Skin epidermis (tissue), 12 donors: ENCODE measurements at regions not wholly inside any gene's neighbourhood (a gene's known extent, or its start where the extent isn't known, plus 50 kb on each side); places are given as distances from the start of the nearest gene placed in this dataset.

Source experiments
- H3K27ac ChIP-seq, 21 experiments: fragments of 200-600 bp; sonication (generic) in 11 of 21; one replicate each; pipeline ENCODE4 v1.5.0; 2020; ENCODE audit warnings: mild to moderate bottlenecking in 3 of 21, inconsistent platforms in 2 of 21, moderate library complexity in 2 of 21
- H3K4me3 ChIP-seq, 7 experiments: fragments of 200-600 bp; sonication (generic) in 2 of 7; one replicate each; pipeline ENCODE4 v1.5.0; 2020; ENCODE audit warnings: inconsistent platforms in 2 of 7, mild to moderate bottlenecking in 2 of 7, moderate library complexity in 1 of 7

DNA sequence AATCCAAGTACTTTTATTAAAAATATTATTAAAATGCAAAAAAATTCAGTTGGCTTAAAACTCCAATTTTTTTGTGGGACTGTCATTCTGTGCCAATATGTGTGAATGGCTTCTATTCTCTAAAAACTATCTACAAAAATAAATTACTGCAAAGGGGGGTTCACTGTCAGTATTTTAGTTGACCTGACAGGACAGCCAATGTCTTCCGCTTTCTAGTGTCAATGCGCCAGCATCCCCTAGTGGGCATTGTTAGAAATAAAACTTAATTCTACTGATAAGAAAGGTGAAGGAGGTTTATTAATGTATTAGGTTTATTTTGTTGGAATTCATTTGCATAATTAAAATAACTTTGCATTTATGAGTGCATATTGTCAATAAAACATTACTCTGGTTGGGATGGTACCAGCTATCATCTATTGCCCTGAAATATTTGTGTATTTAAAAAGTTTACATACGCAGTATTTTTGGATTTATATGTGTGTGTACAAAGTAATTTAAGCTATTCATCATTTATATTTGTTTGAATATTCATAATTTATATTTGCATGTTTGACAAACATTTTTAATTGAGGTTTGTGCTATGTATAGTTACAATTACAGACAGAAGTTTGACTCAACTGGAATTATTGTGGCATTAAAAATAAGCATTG is 527.2 kb downstream of the FLRT2 start:
- no peak overlapping the region for H3K4me3 ChIP-seq
- no peak overlapping the region for H3K27ac ChIP-seq

DNA sequence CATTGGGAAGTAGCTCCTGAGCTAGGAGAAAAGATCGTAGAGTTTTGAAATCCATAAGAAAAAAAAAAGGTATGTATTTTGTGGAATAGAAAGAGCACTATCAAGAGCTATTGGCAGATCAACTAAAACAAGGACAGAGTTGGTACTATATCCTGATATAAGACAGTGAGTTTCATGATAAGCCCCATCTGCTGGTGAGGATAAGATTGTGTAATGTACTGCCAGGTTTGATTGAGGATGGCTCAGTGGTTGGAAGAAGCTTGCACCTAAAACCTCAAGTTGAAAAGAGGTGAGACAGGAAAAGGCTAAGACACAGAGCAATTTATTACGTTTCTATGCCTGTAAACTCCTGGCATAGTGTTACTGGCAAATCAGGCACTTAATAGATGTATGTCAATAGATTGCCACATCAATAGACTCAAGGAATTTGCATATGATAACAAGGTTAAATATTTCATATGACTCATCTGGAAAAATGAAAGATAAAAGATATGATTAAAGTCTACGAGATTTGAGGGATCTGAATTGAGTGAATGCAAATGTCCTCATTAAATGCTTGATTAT is 525.6 kb downstream of the FLRT2 start:
- no peak overlapping the region for H3K27ac ChIP-seq
- no peak overlapping the region for H3K4me3 ChIP-seq

DNA sequence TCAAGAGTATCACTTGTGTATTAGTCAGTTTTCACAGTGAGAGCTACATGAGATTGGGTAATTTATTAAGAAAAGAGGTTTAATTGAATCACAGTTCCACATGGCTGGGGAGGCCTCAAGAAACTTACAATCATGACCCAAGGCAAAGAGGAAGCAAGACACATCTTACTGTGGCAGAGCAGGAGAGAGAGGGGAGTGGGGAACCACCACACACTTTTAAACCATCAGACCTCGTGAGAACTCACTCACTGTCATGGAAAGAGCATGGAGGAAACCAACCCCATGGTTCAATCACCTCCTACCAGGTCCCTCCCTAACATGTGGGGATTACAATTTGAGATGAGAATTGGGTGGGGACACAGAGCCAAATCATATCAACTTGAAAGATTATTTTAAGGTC is 522.9 kb downstream of the FLRT2 start:
- no peak overlapping the region for H3K4me3 ChIP-seq
- H3K27ac ChIP-seq: no peak overlapping the region

DNA sequence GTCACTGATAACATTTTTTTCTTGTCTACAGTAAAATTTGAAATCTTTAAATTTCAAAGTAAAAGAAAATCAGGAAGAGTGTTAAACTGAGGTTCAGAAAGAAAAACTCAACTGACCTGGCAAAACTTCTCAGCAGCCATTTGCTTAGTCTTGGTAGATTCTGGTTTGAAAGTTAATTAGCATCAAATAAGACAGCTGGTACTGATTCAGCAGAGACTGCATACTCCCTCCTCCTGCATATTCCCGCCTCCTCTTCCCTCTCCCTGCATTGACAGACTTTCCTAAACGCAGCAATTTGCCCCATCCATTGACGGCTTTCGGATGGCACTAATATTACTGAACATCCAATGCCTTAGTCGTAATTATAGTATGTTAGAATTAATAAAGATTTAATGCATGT is 520.8 kb downstream of the FLRT2 start:
- Histone ChIP-seq H3K27ac (no peak overlapping the region), H3K4me3 (no peak overlapping the region)

DNA sequence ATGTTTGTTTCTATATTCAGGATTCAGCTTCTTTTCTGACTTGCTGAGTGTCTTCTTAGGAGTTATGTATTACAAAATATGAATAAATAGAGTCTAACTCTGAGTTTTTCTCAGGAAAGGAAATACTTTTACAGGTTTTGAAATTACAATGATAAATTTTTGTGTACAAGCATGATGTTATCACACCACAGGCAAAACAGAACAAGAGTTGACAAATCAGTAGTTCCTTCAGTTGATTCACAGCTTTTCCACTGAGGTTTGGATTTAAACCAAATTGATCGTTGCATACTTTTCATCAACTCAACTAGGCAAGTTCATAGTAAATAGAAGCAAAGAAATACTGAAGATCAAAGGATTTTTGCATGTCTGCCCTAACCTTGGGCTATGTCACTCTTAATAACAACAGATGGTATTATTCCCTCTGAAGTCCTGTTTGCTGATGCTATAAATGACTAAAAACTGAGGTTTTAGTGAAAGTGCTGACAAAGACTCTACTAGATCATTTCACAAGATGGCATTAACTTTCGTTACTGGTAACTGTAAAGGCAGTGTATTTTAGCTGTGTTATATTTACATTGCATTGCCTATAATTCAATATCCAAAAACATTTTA is 520.2 kb downstream of the FLRT2 start:
- Histone ChIP-seq H3K27ac (no peak overlapping the region), H3K4me3 (no peak overlapping the region)

DNA sequence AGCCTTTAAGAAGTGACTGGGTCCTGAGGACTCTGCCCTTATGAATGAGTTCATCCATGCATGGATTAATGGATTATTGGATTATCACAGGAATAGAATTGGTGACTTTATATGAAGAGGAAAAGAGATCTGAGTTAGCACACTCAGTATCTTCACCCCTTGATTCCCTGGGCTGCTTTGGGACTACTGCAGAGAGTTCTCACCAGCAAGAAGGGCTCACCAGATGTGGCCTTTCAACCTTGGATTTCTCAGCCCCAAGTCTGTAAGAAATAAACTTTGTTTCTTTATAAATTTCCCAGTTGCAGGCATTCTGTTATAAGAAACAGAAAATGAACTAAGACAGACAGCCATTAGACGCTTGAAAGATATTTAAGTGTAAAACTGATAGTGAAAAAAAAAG is 509.2 kb downstream of the FLRT2 start:
- Histone ChIP-seq H3K4me3 (no peak overlapping the region), H3K27ac (no peak overlapping the region)

DNA sequence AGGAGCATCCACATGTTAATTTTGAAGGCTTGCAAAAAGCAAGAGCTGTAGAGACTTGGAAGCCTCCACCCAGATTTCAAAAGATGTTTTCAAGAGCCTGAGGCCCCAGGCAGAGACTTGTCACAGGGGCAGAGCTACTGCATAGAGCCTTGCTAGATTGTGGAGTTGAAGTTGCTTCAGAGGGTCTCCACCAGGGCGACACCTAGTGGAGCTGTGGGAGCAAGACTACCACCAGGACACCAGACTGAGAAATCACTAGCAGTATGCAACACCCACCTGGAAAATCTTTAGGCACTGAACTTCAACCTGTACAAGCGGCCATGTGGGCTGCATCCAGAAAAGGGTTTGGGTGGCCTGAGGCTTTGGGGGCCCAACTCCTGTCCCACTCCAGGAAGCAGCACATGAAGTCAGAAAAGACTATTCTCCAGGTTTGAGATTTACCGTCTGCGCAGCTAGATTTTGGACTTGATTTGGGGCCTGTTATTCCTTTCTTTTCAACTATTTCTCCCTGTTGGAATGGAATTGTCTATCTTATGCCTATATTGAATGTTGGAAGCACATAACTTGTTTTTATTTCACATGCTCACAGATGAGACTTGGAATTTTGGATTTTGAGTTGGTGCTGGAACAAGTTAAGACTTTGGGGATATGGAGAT is 508.6 kb downstream of the FLRT2 start:
- H3K27ac ChIP-seq: no peak overlapping the region
- H3K4me3 ChIP-seq: no peak overlapping the region

DNA sequence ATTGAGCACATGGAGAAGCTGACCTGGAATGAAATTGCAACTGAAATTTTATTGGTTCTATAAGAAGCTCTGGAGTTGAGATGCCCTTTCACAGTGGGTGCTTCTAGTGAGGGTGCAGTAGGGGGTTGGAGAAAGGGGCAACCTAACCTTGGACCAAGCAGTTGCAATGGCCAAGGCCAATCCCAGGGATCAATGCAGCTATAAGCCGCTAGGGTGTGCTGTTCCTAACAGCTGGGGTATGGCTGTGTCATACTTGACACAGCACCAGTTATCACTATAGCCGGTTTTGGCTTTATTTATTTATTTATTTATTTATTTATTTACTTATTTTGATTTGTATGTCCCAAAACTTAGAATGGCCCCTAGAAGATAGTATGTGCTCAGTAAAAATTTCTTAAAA is 505.9 kb downstream of the FLRT2 start:
- Histone ChIP-seq H3K27ac (no peak overlapping the region), H3K4me3 (no peak overlapping the region)

DNA sequence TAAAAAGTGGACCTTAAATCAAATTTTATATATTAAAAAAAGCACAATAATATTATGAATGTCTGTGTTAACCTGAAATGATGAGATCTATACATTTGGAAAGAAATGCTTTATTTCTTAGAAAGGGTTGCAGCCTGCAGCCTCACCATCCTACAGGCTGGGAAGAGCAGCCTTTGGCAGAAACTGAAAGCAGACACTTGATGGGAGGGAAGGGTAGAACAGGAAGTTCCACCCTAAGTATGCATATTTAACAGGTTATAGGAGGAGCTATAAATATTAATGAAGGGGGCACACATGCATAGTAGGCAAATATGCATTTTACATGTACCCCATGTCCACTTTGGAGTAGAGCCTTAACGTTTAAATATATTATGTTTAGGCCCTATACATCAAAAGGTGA is 498.0 kb downstream of the FLRT2 start:
- Histone ChIP-seq H3K4me3 (no peak overlapping the region), H3K27ac (no peak overlapping the region)

DNA sequence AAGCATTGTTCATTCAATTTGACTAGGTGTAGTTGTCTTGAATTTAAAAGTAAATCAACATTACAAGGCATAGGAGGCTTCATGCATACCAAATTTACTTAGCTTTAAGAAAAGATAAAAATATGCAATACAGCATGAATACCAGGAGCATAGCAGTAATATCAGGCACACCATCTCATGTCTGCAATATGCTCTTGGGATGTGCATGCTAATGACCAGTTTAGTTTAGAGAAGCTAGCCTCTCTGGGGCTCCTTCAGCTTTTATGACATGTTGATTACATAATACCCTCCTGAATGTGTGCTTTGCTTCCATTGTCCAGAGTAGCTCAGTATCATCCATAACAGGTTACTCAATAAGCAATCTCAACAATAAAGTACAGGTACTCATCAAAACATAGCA is 497.2 kb downstream of the FLRT2 start:
- Histone ChIP-seq H3K4me3 (no peak overlapping the region), H3K27ac (no peak overlapping the region)

DNA sequence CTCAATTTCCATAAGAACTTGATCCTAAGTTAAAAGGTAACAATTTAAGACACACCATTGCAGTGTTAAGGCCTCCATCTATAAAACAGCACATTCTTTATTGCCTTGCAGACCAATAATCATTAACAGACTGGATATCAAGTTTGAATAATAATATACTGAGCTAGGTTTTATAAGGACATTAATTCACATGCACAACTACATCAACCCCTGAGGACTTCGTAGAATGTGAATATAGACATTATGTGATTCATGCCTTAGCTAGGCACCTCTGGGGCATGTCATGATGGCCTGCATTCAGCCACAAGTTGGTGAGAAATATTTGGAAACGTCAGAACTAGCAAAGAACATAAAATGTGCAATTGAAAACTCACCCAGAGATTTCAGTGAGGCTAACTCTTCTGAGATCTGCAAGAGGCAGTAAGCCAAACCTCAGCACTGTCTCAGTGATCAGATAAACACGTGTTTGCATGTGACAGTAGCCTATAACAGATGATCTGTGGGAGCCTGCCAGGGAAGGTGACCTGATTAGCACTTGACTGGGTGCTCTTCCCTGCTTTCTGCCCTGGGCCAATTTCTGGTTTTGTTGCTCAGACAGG is 492.2 kb downstream of the FLRT2 start:
- Histone ChIP-seq H3K4me3 (no peak overlapping the region), H3K27ac (no peak overlapping the region)

DNA sequence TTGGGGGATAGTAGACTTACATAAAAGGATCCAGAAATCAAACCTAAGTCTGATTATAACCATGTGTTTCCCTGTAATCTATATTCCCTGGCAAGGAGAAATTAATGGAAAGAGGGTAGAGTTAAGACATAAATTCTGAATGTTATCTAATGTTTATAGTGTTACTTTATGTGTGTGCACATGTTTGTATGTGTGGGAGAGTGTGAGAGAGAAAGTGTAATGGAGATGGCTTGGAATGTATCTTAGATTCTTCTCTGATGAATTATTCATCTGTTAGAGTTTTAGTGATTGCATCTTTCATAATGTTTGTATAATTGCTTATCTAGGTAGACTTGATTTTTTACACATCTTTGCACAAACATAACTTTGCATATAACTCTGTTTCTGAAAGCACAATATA is 490.9 kb downstream of the FLRT2 start:
- H3K27ac ChIP-seq: no peak overlapping the region
- no peak overlapping the region for H3K4me3 ChIP-seq

DNA sequence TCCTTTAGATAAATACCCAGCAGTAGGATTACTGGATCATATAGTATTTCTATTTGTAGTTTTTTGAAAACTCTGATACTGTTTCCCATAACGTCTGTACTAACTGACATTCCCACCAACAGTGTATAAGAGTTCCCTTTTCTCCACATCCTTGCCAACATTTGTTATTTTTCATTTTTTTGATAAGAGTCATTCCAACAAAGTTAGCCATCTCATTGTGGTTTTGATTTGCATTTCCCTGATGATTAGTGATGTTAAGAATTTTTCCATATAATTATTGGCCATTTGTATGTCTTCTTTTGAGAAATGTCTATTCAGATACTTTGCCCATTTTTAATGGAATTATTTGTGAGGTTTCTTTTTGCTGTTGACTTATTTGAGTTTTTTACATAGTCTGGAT is 486.0 kb downstream of the FLRT2 start:
- Histone ChIP-seq H3K4me3 (no peak overlapping the region), H3K27ac (no peak overlapping the region)

DNA sequence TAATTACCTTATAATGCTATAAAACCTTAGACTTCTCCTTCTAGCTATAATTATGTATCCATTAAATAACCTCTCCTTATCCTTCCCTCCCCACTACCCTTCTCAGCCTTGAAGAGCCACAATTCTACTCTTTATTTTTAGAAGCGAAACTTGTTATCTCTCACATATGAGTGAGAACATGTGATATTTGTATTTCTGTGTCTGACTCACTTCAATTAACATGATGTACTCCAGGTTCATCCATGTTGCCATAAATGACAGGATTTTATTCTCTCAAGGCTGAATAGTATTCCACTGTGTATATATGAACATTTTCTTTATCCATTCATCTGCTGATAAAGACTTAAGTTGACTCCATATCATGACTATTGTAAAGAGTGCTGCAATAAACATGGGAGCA is 485.6 kb downstream of the FLRT2 start:
- Histone ChIP-seq H3K27ac (no peak overlapping the region), H3K4me3 (no peak overlapping the region)

DNA sequence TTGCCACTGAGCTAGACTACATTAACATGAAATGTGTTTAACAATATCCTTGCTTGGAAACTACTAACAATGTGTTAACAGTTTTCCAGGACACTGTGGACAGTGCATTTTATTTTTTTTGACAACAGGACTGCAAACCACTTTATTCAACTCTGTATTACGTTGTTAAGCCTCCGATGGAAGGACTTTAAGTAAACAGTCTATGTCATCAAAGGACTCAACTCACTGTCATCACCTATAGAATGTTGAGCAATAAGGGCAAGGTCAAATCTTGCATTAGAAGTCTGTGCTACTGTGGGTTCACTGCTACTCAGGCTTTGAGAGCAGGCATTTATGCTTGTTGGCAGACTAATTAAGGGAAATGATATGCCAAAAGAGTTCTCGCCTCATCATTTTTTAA is 483.7 kb downstream of the FLRT2 start:
- Histone ChIP-seq H3K27ac (no peak overlapping the region), H3K4me3 (no peak overlapping the region)

DNA sequence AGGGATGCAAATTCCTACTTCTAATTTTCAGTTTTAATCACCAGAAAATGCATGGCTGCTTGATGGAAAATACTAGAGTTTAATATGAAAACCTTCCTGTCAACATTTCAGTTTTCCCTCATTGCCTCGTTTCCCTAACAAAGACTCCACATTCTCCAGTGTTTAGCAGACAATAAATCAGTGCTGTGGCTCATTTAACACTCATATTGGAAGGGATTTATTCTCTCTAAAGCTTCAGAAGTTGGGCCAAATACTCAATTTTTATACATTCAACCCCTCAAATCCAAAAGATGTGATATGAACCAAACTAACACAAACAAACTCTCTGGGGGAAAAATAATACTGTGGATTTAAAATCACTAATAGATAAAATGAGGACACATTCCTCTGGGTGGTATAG is 482.5 kb downstream of the FLRT2 start:
- no peak overlapping the region for H3K27ac ChIP-seq
- H3K4me3 ChIP-seq: no peak overlapping the region

DNA sequence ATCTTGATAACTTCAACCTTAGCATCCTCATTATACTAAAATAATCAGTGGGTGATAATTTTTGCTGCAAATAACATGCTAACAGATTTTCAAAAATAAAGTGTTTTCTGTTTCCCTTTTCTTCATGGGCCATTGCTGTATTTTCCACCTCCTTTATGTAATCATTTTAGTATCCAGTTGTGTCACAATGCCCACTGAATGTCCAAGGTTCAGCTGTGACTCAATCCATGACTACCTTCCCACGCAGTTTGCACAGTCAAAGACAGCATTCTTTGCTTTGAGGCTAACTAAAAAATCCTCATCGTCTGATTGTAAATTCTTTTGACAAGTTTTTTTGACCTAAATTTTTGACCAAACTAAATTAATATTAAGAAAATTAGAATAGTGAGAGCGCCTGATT is 474.1 kb downstream of the FLRT2 start:
- Histone ChIP-seq H3K4me3 (no peak overlapping the region), H3K27ac (no peak overlapping the region)

DNA sequence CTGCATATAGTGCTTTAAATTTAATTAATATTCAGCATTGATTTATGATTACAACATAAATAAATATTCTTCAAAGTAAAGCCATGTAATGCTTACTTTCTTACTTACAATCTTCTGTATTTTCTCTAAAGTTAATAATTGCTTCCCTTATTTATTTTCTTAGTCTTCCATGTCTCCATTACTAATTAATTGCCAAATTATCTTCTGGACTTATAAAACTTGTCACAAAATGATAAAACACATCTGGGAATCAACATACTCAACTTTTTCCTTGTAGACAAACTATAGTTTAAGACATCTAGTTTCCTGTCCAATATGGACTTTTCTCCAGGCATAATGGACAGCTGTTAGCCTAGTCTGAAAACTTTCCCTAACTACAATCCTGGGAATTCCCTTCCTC is 466.6 kb downstream of the FLRT2 start:
- Histone ChIP-seq H3K4me3 (no peak overlapping the region), H3K27ac (no peak overlapping the region)

DNA sequence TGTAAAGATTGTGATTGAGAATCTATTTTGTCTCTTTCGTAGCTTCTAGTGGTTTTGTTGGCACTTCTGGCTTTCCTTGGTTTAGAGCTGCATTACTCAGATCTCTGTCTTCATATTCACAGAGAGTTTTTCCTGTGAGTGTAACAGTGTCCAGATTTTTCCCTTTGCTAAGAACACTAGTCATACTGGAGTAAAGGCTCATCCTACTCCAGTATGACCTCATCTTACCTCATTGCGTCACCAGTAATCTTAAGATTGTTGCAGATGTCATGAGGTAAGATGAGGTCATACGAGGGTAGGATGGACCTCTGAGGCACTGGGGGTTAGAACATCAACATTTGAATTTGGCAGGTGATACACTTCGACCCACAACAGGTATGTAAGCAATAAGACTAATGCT is 461.2 kb downstream of the FLRT2 start:
- Histone ChIP-seq H3K4me3 (no peak overlapping the region), H3K27ac (no peak overlapping the region)

DNA sequence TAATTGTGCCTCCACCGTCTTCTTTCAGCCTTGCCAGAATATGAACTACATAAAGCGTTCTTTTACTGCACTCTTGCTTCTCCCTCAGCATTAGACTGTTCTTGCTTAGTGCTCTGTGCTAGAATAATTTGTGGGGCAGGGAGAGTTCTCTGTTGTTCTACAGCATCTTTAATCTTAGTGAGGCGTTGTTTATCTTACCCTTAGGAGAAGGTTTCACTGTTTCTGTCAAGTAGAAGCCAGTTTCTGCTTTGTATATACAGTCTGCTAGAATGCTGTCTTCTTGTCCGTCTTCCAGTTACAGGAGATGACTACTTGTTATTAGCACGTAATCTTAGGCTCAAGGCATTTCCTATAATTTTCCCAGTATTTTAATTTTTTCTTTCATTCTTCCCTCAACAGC is 458.0 kb downstream of the FLRT2 start:
- Histone ChIP-seq H3K4me3 (no peak overlapping the region), H3K27ac (no peak overlapping the region)

DNA sequence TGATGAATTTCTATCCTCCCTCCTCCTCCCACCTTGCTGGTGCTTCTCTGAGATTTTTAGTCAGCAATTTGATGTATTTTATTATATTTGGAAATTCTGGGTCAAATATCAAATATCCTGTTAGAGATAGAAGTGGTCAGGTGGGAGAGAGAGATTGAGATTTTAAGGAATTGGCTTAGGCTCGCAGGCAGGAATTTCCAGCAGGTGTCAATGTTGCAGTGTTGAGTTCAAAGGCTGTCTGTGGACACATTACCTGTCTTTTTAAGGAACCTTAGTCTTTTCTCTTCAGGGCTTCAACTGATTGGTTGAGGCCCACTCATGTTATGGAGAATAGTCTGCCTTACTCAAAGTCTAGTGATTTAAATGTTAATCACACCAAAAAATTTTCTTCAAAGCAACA is 457.3 kb downstream of the FLRT2 start:
- Histone ChIP-seq H3K4me3 (no peak overlapping the region), H3K27ac (no peak overlapping the region)
